HG02642 (cell line): ENCODE measurements at regions not wholly inside any gene's neighbourhood (a gene's known extent, or its start where the extent isn't known, plus 50 kb on each side); places are given as distances from the start of the nearest gene placed in this dataset.

Experiments
- ATAC-seq: cut with Tn5 transposase; IDR thresholded peaks from one replicate; pipeline ENCODE4 v1.9.1; 2021; ENCODE audit warnings: mild to moderate bottlenecking; ENCODE audit not compliant: unreplicated experiment, poor library complexity

DNA sequence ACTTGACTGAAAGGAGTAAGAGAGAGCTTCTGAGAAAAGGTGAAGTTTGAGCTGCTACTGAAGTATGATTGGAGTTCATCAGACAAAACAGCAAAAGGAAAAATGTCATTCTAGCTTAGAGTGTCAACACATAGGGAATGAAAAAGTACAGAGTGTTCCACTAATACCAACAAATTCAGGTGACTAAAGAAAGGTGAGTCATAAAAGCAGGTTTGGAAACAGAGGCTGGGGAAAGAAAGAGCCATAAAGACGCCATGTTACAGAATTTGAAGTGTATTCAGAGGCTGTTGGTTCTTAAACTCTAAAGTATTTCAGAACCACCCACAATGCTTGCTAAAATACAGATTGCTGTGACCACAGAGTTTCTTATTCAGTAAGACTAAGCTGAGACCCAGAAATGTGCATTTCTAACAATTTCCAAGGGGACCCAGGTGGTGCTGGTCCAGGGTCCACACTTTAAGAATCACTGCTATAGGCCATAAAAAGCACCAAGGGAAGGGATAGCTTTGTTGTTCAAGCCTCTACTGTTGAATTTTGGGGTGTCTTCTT is 143.1 kb downstream of the ELAPOR2 start:
- ATAC-seq, result no peak

- ATAC-seq, result no peak
Observed at GRCh38 chr7:86914551-86914950, 144.9 kb downstream of the ELAPOR2 start.
